CD14-positive monocyte (primary cell): ENCODE measurements at regions not wholly inside any gene's neighbourhood (a gene's known extent, or its start where the extent isn't known, plus 50 kb on each side); places are given as distances from the start of the nearest gene placed in this dataset.

Experiments used
- DNase-seq, 3 donors: peaks; one replicate each; pipeline ENCODE4 v3.0.0-alpha.2; 2011 to 2022
- H2AFZ ChIP-seq: 2 replicates; pipeline ENCODE4 v1.6.0; 2012; ENCODE audit warnings: mild to moderate bottlenecking, low read depth, low read length, inconsistent platforms; ENCODE audit not compliant: insufficient read depth, poor library complexity, severe bottlenecking
- H3K27ac ChIP-seq, 2 donors: 1 replicate in 1 of 2; 2 replicates in 1 of 2; pipeline ENCODE4 v1.5.1; 2012 to 2013; ENCODE audit warnings: low read length in 2 of 2, control low read depth in 1 of 2, inconsistent platforms in 1 of 2, low read depth in 1 of 2, mild to moderate bottlenecking in 1 of 2
- H3K27me3 ChIP-seq, 2 donors: one replicate each; pipeline versions ENCODE4 v1.6.0 to v1.6.1; 2011 to 2013; ENCODE audit warnings: low read length in 2 of 2; ENCODE audit not compliant: control insufficient read depth in 2 of 2, insufficient read depth in 2 of 2
- H3K36me3 ChIP-seq, 2 donors: replicated peaks in 1 of 2; 1 replicate in 1 of 2; 2 replicates in 1 of 2; pipeline versions ENCODE4 v1.5.1 to v1.6.1; 2012 to 2013; ENCODE audit warnings: low read length in 2 of 2, control low read depth in 1 of 2, inconsistent platforms in 1 of 2, mild to moderate bottlenecking in 1 of 2; ENCODE audit not compliant: insufficient read depth in 2 of 2, control insufficient read depth in 1 of 2
- H3K4me1 ChIP-seq, 2 donors: 1 replicate in 1 of 2; 2 replicates in 1 of 2; pipeline versions ENCODE4 v1.5.1 to v1.6.1; 2012 to 2013; ENCODE audit warnings: low read length in 2 of 2, control low read depth in 1 of 2, inconsistent platforms in 1 of 2, mild to moderate bottlenecking in 1 of 2, moderate library complexity in 1 of 2; ENCODE audit not compliant: insufficient read depth in 2 of 2, control insufficient read depth in 1 of 2
- H3K4me2 ChIP-seq: replicated peaks from 2 replicates; pipeline ENCODE3; 2012; ENCODE audit warnings: low read length, moderate library complexity, mild to moderate bottlenecking; ENCODE audit not compliant: poor library complexity, severe bottlenecking; ENCODE audit errors: extremely low read depth
- H3K4me3 ChIP-seq, 3 experiments: fragments of 200-600 bp in 1 of 3; sonication (generic) in 1 of 3; replicated peaks in 1 of 3; 1 replicate in 2 of 3; 2 replicates in 1 of 3; pipeline ENCODE4 v1.5.1; 2011 to 2013; ENCODE audit warnings: low read length in 3 of 3, mild to moderate bottlenecking in 3 of 3, control low read depth in 2 of 3, low read depth in 2 of 3, inconsistent platforms in 1 of 3, moderate library complexity in 1 of 3
- H3K79me2 ChIP-seq: 2 replicates; pipeline ENCODE4 v1.6.0; 2012; ENCODE audit warnings: mild to moderate bottlenecking, control low read depth, inconsistent platforms, low read length, moderate library complexity; ENCODE audit not compliant: insufficient read depth
- H3K9ac ChIP-seq: 2 replicates; pipeline ENCODE4 v1.6.0; 2017; ENCODE audit warnings: low read length, mild to moderate bottlenecking; ENCODE audit not compliant: insufficient read depth, poor library complexity, severe bottlenecking
- H3K9me3 ChIP-seq, 2 donors: replicated peaks in 1 of 2; 1 replicate in 1 of 2; 2 replicates in 1 of 2; pipeline versions ENCODE4 v1.5.1 to v1.6.1; 2012 to 2013; ENCODE audit warnings: low read length in 2 of 2, control low read depth in 1 of 2; ENCODE audit not compliant: control insufficient read depth in 1 of 2, insufficient read depth in 1 of 2
- H4K20me1 ChIP-seq: 2 replicates; pipeline ENCODE4 v1.6.0; 2012; ENCODE audit warnings: mild to moderate bottlenecking, low read length, control low read depth, moderate library complexity; ENCODE audit not compliant: insufficient read depth
- H3K27ac Mint-ChIP-seq, 7 donors: one replicate each; pipeline ENCODE4 v1.8.0; 2020; ENCODE audit warnings: mild to moderate bottlenecking in 7 of 7, mixed read lengths in 7 of 7, moderate library complexity in 6 of 7, inconsistent platforms in 2 of 7
- H3K27me3 Mint-ChIP-seq, 3 donors: one replicate each; pipeline ENCODE4 v1.8.0; 2021 to 2022; ENCODE audit warnings: low read depth in 3 of 3, mild to moderate bottlenecking in 3 of 3, mixed read lengths in 3 of 3, moderate library complexity in 3 of 3, inconsistent platforms in 1 of 3
- H3K36me3 Mint-ChIP-seq, 2 donors: one replicate each; pipeline ENCODE4 v1.8.0; 2020; ENCODE audit warnings: mixed read lengths in 2 of 2, inconsistent platforms in 1 of 2, mild to moderate bottlenecking in 1 of 2
- H3K4me1 Mint-ChIP-seq: one replicate; pipeline ENCODE4 v1.8.0; 2020; ENCODE audit warnings: mild to moderate bottlenecking, mixed read lengths
- H3K4me3 Mint-ChIP-seq, 2 donors: one replicate each; pipeline ENCODE4 v1.8.0; 2020; ENCODE audit warnings: mild to moderate bottlenecking in 2 of 2, mixed read lengths in 2 of 2, moderate library complexity in 1 of 2
- H3K9me3 Mint-ChIP-seq, 7 donors: one replicate each; pipeline ENCODE4 v1.8.0; 2020 to 2022; ENCODE audit warnings: mixed read lengths in 7 of 7, mild to moderate bottlenecking in 6 of 7, moderate library complexity in 6 of 7, inconsistent platforms in 2 of 7
- CTCF ChIP-seq: fragments of 200-600 bp; IDR thresholded peaks from one replicate; pipeline ENCODE4 v1.8.0; 2022; ENCODE audit warnings: antibody characterized with exemption, mild to moderate bottlenecking
- WGBS: methylation state at CpG from one replicate; pipeline ENCODE4 v1.1.5; 2013; ENCODE audit warnings: missing lambda C conversion rate; ENCODE audit not compliant: insufficient coverage; 5-methylcytosine and 5-hydroxymethylcytosine counted together
- intact Hi-C, 2 donors: fragments of 100-400 bp; cut with micrococcal nuclease; formaldehyde crosslinking; loops; one replicate each; pipeline versions ENCODE4 v1.15.0 to v1.15.1; 2023

GRCh38 chr7:121450631-121451198 is 54.6 kb upstream of the FAM3C start:
- no peak for TF ChIP-seq CTCF
- Histone ChIP-seq H3K27ac (no peak overlapping the region), H2AFZ (no peak overlapping the region), H3K27me3 (no peaks in the 10 kb centered on the region), H3K4me1 (no peaks in the 10 kb centered on the region), H3K9ac (no peak overlapping the region), H4K20me1 (no peaks in the 10 kb centered on the region), H3K4me2 (no peak overlapping the region), H3K4me3 (no peak overlapping the region), H3K36me3 (no peaks in the 10 kb centered on the region), H3K79me2 (no peaks in the 10 kb centered on the region), H3K9me3 (no peaks in the 10 kb centered on the region)
- Mint-ChIP-seq H3K27ac (no peak overlapping the region), H3K36me3 (no peaks in the 10 kb centered on the region), H3K4me1 (no peaks in the 10 kb centered on the region), H3K4me3 (no peak overlapping the region), H3K9me3 (peaks cover 0 to 7% (median 0%) of the 10 kb centered on the region in 7 donors), H3K27me3 (peaks cover 0 to 2% (median 1%) of the 10 kb centered on the region in 3 donors)
- intact Hi-C loops: no loop called here
- no CpG with 5 or more reads among the region's 2 CpGs for WGBS
- DNase-seq: no peak

GRCh38 chr7:121449735-121450240 is 53.7 kb upstream of the FAM3C start:
- no peak for TF ChIP-seq CTCF
- H3K4me3 ChIP-seq: no peak overlapping the region
- H2AFZ ChIP-seq: no peak overlapping the region
- H3K4me2 ChIP-seq: no peak overlapping the region
- no peaks in the 10 kb centered on the region for H3K27me3 ChIP-seq
- H3K4me1 ChIP-seq: no peaks in the 10 kb centered on the region
- peaks cover 0 to 7% (median 0%) of the 10 kb centered on the region in 7 donors for H3K9me3 Mint-ChIP-seq
- H3K4me1 Mint-ChIP-seq: no peaks in the 10 kb centered on the region
- H3K4me3 Mint-ChIP-seq: no peak overlapping the region
- no CpG with 5 or more reads among the region's 1 CpG for WGBS
- H3K27ac ChIP-seq: no peak overlapping the region
- H3K27ac Mint-ChIP-seq: no peak overlapping the region
- H3K79me2 ChIP-seq: no peaks in the 10 kb centered on the region
- DNase-seq: no peak
- no peaks in the 10 kb centered on the region for H3K36me3 ChIP-seq
- intact Hi-C loops: no loop called here
- H3K36me3 Mint-ChIP-seq: no peaks in the 10 kb centered on the region
- no peaks in the 10 kb centered on the region for H3K9me3 ChIP-seq
- peaks cover 0 to 1% (median 1%) of the 10 kb centered on the region in 3 donors for H3K27me3 Mint-ChIP-seq
- H3K9ac ChIP-seq: no peak overlapping the region
- H4K20me1 ChIP-seq: no peaks in the 10 kb centered on the region
